Esophagus muscularis mucosa (tissue), 4 donors: ENCODE measurements at regions not wholly inside any gene's neighbourhood (a gene's known extent, or its start where the extent isn't known, plus 50 kb on each side); places are given as distances from the start of the nearest gene placed in this dataset.

Source experiments
- EP300 ChIP-seq: sonication (generic); formaldehyde crosslinking; IDR thresholded peaks from one replicate; pipeline ENCODE4 v1.6.1; 2017; ENCODE audit warnings: antibody characterized with exemption
- POLR2A ChIP-seq: fragments of 450-650 bp; IDR thresholded peaks from one replicate; pipeline ENCODE4 v1.6.1; 2017; ENCODE audit warnings: antibody characterized with exemption, moderate library complexity, mild to moderate bottlenecking, low read depth
- TF ChIP-seq, protein P1 (sequence below), 3 experiments: fragments of 200-600 bp in 2 of 3; fragments of 450-650 bp in 1 of 3; sonication (generic) in 2 of 3; IDR thresholded peaks; one replicate each; pipeline ENCODE4 v1.5.1; 2017 to 2019; ENCODE audit warnings: antibody characterized with exemption in 3 of 3, mild to moderate bottlenecking in 2 of 3, moderate library complexity in 1 of 3

DNA sequence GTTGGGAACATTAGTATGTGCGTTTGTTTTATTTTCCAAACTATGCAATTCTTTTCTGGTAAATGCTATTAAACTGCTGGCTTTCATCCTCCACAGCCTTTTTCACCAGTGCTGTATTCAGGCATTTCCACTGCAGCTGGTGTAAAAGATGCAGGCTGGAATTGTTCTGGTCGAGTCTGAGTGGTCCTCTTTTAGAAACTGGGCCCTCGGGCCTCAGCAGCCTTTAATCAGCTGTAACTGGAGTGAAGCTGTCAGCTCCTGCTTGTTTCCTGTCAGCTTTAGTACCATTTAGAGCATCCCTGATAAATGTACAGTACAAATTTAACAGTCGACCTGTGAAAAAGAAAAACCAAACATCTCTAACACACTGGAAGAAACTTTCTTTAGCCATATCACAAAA lies 979.6 kb downstream of the TFAP2A start:
- TF ChIP-seq, protein P1, sequence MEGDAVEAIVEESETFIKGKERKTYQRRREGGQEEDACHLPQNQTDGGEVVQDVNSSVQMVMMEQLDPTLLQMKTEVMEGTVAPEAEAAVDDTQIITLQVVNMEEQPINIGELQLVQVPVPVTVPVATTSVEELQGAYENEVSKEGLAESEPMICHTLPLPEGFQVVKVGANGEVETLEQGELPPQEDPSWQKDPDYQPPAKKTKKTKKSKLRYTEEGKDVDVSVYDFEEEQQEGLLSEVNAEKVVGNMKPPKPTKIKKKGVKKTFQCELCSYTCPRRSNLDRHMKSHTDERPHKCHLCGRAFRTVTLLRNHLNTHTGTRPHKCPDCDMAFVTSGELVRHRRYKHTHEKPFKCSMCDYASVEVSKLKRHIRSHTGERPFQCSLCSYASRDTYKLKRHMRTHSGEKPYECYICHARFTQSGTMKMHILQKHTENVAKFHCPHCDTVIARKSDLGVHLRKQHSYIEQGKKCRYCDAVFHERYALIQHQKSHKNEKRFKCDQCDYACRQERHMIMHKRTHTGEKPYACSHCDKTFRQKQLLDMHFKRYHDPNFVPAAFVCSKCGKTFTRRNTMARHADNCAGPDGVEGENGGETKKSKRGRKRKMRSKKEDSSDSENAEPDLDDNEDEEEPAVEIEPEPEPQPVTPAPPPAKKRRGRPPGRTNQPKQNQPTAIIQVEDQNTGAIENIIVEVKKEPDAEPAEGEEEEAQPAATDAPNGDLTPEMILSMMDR (IDR thresholded peaks at IDR 0.05), result no peak
- TF ChIP-seq POLR2A, result no peak
- TF ChIP-seq EP300, result no peak
